ENCODE measurements at regions not wholly inside any gene's neighbourhood (a gene's known extent, or its start where the extent isn't known, plus 50 kb on each side); places are given as distances from the start of the nearest gene placed in this dataset.

DNA sequence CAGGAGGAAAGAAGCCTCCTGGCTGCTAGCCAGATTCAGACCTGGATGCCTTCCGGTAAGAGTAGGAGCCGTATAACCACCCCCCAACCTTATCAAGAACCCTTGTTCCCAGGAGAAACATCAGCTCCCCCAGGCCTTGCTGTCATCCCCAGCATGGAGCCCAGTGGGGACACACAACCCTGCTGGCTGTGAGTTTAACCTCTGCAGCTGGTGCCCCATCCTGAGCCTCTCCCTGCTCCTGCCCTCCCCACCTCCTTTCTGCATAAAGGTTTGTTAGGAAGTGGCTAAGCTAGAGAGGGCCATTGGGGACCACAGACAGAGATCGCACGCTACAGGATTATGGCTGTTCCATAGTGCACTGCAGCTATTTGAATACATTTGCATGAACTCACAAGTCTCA lies 55.5 kb upstream of the RPL38 start:
- WGBS (ENCODE audit: insufficient coverage) = 50% methylated on average over 2 of the region's 4 CpGs
- H3K4me3 ChIP-seq (ENCODE audit: low read length) = no peak overlapping the region
- H3K4me1 ChIP-seq (ENCODE audit: control insufficient read depth, insufficient read depth, low read length) = peaks cover 2% of the 10 kb centered on the region
- H3K36me3 ChIP-seq (ENCODE audit: control insufficient read depth, insufficient read depth, low read length) = no peaks in the 10 kb centered on the region
- peaks cover 26% of the 10 kb centered on the region for H3K27me3 ChIP-seq (ENCODE audit: control insufficient read depth, insufficient read depth, low read length)
- peaks cover 7% of the 10 kb centered on the region for H3K9me3 ChIP-seq (replicated peaks; ENCODE audit: control insufficient read depth, low read depth, low read length)
- no peak overlapping the region for H3K27ac ChIP-seq (ENCODE audit: low read length)
- no peak for DNase-seq

DNA sequence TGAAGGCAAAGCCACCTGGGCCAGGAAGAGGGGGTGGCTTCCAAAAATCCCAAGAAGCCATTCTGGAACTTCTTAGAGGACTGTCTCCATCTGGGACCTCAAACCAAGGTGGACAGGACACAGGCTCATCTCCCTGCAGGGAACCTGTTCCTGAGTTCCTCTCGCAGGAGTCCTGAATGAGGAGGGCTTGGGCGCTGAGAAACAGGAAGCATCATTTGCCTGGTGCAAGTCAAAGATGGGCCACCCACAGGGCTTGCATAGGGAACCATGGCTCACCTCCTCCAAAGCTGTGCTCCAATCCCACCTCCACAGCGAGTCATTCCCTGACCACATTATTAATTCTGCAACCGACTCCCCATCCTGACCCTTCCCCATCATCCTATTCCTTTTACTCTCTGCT lies 55.0 kb upstream of the RPL38 start:
- no peak for DNase-seq
- Histone ChIP-seq H3K27ac (ENCODE audit: low read length) (no peak overlapping the region), H3K4me1 (ENCODE audit: control insufficient read depth, insufficient read depth, low read length) (peaks cover 7% of the 10 kb centered on the region), H3K36me3 (ENCODE audit: control insufficient read depth, insufficient read depth, low read length) (no peaks in the 10 kb centered on the region), H3K27me3 (ENCODE audit: control insufficient read depth, insufficient read depth, low read length) (peaks cover 26% of the 10 kb centered on the region), H3K9me3 (replicated peaks; ENCODE audit: control insufficient read depth, low read depth, low read length) (peaks cover 4% of the 10 kb centered on the region), H3K4me3 (ENCODE audit: low read length) (no peak overlapping the region)
- WGBS (ENCODE audit: insufficient coverage) = 83% methylated on average over 1 of the region's 4 CpGs

DNA sequence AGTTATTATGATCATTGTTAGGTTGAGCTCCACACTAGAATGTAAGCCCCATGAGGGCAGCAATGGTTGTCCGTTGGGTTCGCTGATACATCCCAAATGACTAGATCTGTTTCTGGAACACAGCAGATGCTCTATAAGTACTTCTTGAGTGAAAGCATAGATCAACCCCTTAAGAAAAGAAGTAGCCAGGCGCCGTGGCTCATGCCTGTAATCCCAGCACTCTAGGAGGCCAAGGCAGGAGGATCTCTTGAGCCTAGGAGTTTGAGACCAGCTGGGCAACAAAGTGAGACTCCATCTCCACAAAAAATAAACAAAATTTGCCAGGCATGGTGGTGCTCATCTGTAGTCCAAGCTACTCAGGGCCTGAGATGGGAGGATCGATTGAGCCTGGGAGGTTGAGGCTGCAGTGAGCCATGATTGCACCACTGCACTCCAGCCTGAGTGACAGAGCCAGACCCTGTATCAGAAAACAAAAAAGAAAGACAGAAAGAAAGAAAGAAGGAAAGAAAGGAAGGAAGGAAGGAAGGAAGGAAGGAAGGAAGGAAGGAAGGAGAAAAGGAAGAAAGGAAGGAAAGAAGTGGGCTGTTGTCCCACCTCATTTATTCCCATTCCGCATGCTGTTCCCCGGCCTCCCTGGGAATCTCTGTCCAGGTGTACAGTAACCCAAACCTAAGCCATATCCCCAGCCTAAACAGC lies 54.4 kb upstream of the RPL38 start:
- no peak for DNase-seq
- 90% methylated on average over 3 of the region's 7 CpGs for WGBS (ENCODE audit: insufficient coverage)
- Histone ChIP-seq H3K4me3 (ENCODE audit: low read length) (no peak overlapping the region), H3K27me3 (ENCODE audit: control insufficient read depth, insufficient read depth, low read length) (peaks cover 26% of the 10 kb centered on the region), H3K36me3 (ENCODE audit: control insufficient read depth, insufficient read depth, low read length) (no peaks in the 10 kb centered on the region), H3K9me3 (replicated peaks; ENCODE audit: control insufficient read depth, low read depth, low read length) (no peaks in the 10 kb centered on the region), H3K4me1 (ENCODE audit: control insufficient read depth, insufficient read depth, low read length) (peaks cover 9% of the 10 kb centered on the region), H3K27ac (ENCODE audit: low read length) (no peak overlapping the region)

GRCh38 chr17:74149597-74150427 lies 53.7 kb upstream of the RPL38 start:
- H3K4me3 ChIP-seq (ENCODE audit: low read length) = no peak overlapping the region
- no peaks in the 10 kb centered on the region for H3K36me3 ChIP-seq (ENCODE audit: control insufficient read depth, insufficient read depth, low read length)
- 7% methylated on average over 4 of the region's 13 CpGs for WGBS (ENCODE audit: insufficient coverage)
- H3K4me1 ChIP-seq (ENCODE audit: control insufficient read depth, insufficient read depth, low read length) = peaks cover 9% of the 10 kb centered on the region
- DNase-seq = no peak
- peaks cover 26% of the 10 kb centered on the region for H3K27me3 ChIP-seq (ENCODE audit: control insufficient read depth, insufficient read depth, low read length)
- no peak overlapping the region for H3K27ac ChIP-seq (ENCODE audit: low read length)
- no peaks in the 10 kb centered on the region for H3K9me3 ChIP-seq (replicated peaks; ENCODE audit: control insufficient read depth, low read depth, low read length)

GRCh38 chr17:74150428-74151025 lies 53.0 kb upstream of the RPL38 start:
- peaks cover 9% of the 10 kb centered on the region for H3K4me1 ChIP-seq (ENCODE audit: control insufficient read depth, insufficient read depth, low read length)
- H3K27me3 ChIP-seq (ENCODE audit: control insufficient read depth, insufficient read depth, low read length) = peaks cover 22% of the 10 kb centered on the region
- no peak overlapping the region for H3K27ac ChIP-seq (ENCODE audit: low read length)
- WGBS (ENCODE audit: insufficient coverage) = 15% methylated on average over 4 of the region's 14 CpGs
- no peak for DNase-seq
- H3K36me3 ChIP-seq (ENCODE audit: control insufficient read depth, insufficient read depth, low read length) = no peaks in the 10 kb centered on the region
- H3K4me3 ChIP-seq (ENCODE audit: low read length) = no peak overlapping the region
- H3K9me3 ChIP-seq (replicated peaks; ENCODE audit: control insufficient read depth, low read depth, low read length) = no peaks in the 10 kb centered on the region

DNA sequence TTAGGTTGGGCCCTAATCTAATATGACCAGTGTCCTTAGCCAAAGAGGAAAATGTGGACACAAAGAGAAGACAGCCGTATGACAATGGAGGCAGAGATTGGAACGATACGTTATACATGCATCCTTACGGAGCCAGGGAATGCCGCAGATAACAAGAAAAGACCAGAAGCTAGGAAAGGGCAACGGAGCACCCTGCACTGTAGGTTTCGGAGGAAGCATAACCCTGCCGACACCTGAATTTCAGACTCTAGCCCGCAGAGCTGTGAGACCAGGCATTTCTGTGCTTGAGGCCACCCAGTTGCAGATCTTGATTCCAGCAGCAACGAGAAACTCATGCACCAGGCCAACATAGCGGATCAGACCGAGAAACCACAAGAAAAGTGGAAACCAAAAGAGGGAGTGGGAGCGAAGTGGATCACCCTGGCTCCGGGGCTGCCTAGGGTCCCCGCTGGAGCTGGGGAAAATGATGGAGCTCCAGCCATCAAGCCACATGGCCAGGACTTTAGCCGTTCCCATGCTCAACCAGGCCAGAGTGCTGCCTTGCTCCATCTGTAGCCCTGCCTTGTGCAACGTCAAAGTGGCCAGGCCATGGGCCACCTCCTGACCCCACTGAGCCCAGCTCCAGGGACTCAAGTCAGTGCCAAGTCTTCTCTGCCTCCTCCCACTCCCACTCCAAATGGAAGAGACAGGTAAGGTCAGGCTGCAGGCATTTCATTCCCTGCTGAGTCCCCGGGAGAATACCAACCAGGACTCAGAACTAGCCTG lies 51.7 kb upstream of the RPL38 start:
- Histone ChIP-seq H3K27ac (ENCODE audit: low read length) (no peak overlapping the region), H3K4me3 (ENCODE audit: low read length) (no peak overlapping the region), H3K9me3 (replicated peaks; ENCODE audit: control insufficient read depth, low read depth, low read length) (no peaks in the 10 kb centered on the region), H3K36me3 (ENCODE audit: control insufficient read depth, insufficient read depth, low read length) (no peaks in the 10 kb centered on the region), H3K27me3 (ENCODE audit: control insufficient read depth, insufficient read depth, low read length) (peaks cover 19% of the 10 kb centered on the region), H3K4me1 (ENCODE audit: control insufficient read depth, insufficient read depth, low read length) (peaks cover 9% of the 10 kb centered on the region)
- 90% methylated on average over 18 of the region's 18 CpGs for whole genome bisulfite sequencing (ENCODE audit: insufficient coverage)
- DNase-seq = no peak

DNA sequence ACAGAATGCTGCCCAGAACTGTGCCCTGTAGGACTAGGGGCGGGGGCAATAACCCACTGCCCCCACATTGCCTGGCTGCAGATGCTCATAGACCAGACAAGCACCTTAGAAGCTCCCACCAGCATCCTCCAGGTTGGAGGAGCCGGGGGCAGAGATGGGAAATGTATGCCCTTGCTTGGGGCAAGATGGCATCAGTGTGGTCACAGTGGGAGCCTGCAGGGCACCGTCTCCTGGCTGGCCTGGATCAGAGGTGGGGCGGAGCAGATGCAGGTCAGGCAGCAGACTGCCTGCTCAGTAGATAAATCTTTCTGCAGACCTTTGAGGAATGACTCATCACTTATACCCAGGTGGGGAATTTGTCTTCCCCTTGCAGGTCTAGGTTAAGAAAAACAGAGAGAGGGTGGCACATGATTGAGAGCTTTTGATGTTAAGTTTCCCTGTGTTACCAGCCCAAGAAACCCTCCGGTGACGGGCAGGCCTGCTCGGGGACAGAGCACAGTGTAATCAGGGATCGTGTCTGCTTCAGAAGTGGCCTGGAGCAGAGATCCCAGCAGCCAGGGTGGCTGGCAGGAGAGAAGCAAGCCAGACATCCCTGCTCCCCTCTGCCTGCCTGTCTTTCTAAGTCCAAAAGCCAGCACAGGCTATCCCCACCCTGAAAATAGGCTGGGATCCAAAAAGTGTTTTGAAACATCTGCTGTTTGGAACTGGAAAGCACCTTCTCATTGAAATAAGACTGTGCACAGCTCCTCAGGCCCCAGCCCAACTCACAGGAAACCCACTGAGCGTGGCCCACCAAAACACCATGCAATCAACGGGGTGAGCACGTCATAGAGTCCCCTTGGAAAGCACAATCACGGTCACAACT lies 50.7 kb upstream of the RPL38 start:
- peaks cover 17% of the 10 kb centered on the region for H3K27me3 ChIP-seq (ENCODE audit: control insufficient read depth, insufficient read depth, low read length)
- no peaks in the 10 kb centered on the region for H3K36me3 ChIP-seq (ENCODE audit: control insufficient read depth, insufficient read depth, low read length)
- WGBS (ENCODE audit: insufficient coverage) = 22% methylated on average over 9 of the region's 12 CpGs
- peak; percentile 74 for DNase-seq
- no peak overlapping the region for H3K4me3 ChIP-seq (ENCODE audit: low read length)
- H3K27ac ChIP-seq (ENCODE audit: low read length) = no peak overlapping the region
- H3K4me1 ChIP-seq (ENCODE audit: control insufficient read depth, insufficient read depth, low read length) = peaks cover 9% of the 10 kb centered on the region
- H3K9me3 ChIP-seq (replicated peaks; ENCODE audit: control insufficient read depth, low read depth, low read length) = no peaks in the 10 kb centered on the region

DNA sequence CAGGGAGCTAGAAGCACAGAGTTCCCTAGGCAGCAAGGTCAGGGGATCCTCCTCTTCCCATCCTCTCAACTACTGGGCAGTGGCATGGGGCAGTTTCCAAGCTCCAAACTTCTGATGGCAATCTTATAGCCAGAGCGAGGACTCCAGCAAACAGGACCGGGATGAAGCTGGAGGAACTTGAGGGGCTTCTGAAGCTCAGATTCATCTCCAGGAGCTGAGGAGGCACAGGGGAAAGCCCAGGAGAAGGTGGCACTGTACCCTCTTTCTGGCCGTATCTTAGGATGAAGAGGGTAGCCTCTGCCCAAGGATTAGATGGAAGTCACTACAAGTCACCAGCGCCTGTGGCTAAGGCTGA lies 50.0 kb upstream of the RPL38 start:
- Histone ChIP-seq H3K27me3 (ENCODE audit: control insufficient read depth, insufficient read depth, low read length) (peaks cover 17% of the 10 kb centered on the region), H3K4me3 (ENCODE audit: low read length) (no peak overlapping the region), H3K27ac (ENCODE audit: low read length) (no peak overlapping the region), H3K9me3 (replicated peaks; ENCODE audit: control insufficient read depth, low read depth, low read length) (no peaks in the 10 kb centered on the region), H3K4me1 (ENCODE audit: control insufficient read depth, insufficient read depth, low read length) (peaks cover 9% of the 10 kb centered on the region), H3K36me3 (ENCODE audit: control insufficient read depth, insufficient read depth, low read length) (no peaks in the 10 kb centered on the region)
- WGBS (ENCODE audit: insufficient coverage) = 79% methylated on average over 4 of the region's 4 CpGs
- DNase-seq = no peak

Measured in muscle of leg (tissue), 3 donors.